IMR-90 (cell line): ENCODE measurements at regions not wholly inside any gene's neighbourhood (a gene's known extent, or its start where the extent isn't known, plus 50 kb on each side); places are given as distances from the start of the nearest gene placed in this dataset.

Experiments
- ATAC-seq: fragments of 200-7000 bp; cut with Tn5 transposase; 2 replicates; pipeline ENCODE4 v1.9.1; 2020; ENCODE audit warnings: low read depth, mild to moderate bottlenecking, moderate library complexity
- BruUV-seq: library from RNA; stranded (reverse); fragments of 400-500 nt; replicated peaks from 2 replicates; lab custom pipeline; 2021; lab: Mats Ljungman, UMichigan
- CTCF ChIA-PET: fragments of 300-600 bp; formaldehyde crosslinking; extraction: SDS; loops from one replicate; lab custom pipeline; 2021; ENCODE audit warnings: antibody characterized with exemption; lab: Yijun Ruan, JAX
- POLR2A ChIA-PET: fragments of 300-600 bp; sonication (Branson Sonifier 250); formaldehyde crosslinking; loops from one replicate; lab custom pipeline; 2022; ENCODE audit warnings: antibody characterized with exemption; ENCODE audit not compliant: unreplicated experiment; lab: Charles Lee
- DNase-seq: peaks from one replicate; pipeline ENCODE4 v3.0.0; 2013
- H2AFZ ChIP-seq: replicated peaks from 2 replicates; pipeline ENCODE3; 2013; ENCODE audit warnings: low read length, mild to moderate bottlenecking; ENCODE audit not compliant: poor library complexity
- H2AK5ac ChIP-seq: 2 replicates; pipeline ENCODE4 v1.6.1; 2013; ENCODE audit warnings: low read depth, low read length, inconsistent platforms
- H2AK9ac ChIP-seq: replicated peaks from 2 replicates; pipeline ENCODE3; 2013; ENCODE audit warnings: mild to moderate bottlenecking, low read depth, low read length, moderate library complexity; ENCODE audit not compliant: poor library complexity
- H2BK120ac ChIP-seq: 2 replicates; pipeline ENCODE4 v1.6.1; 2013; ENCODE audit warnings: low read depth, low read length, inconsistent platforms
- H2BK15ac ChIP-seq: 3 replicates; pipeline ENCODE4 v1.6.1; 2013; ENCODE audit warnings: low read depth, low read length, inconsistent platforms
- H2BK20ac ChIP-seq: 2 replicates; pipeline ENCODE4 v1.6.1; 2013; ENCODE audit warnings: low read depth, mild to moderate bottlenecking, inconsistent platforms, low read length, moderate library complexity
- H2BK5ac ChIP-seq: 2 replicates; pipeline ENCODE4 v1.6.1; 2013; ENCODE audit warnings: mild to moderate bottlenecking, low read depth, low read length, inconsistent platforms; ENCODE audit not compliant: poor library complexity, severe bottlenecking
- H3K14ac ChIP-seq: replicated peaks from 2 replicates; pipeline ENCODE4 v1.6.1; 2013; ENCODE audit warnings: low read depth, low read length, inconsistent platforms
- H3K18ac ChIP-seq: 2 replicates; pipeline ENCODE4 v1.6.1; 2013; ENCODE audit warnings: low read depth, low read length, control low read depth
- H3K23ac ChIP-seq: 2 replicates; pipeline ENCODE4 v1.6.1; 2013; ENCODE audit warnings: low read depth, low read length, inconsistent platforms
- H3K27ac ChIP-seq: 2 replicates; pipeline ENCODE4 v1.5.1; 2013; ENCODE audit warnings: mild to moderate bottlenecking, control low read depth, low read length; ENCODE audit not compliant: insufficient read depth
- H3K27me3 ChIP-seq: 2 replicates; pipeline ENCODE4 v1.6.1; 2013; ENCODE audit warnings: low read length; ENCODE audit not compliant: control insufficient read depth, insufficient read depth
- H3K36me3 ChIP-seq: 2 replicates; pipeline ENCODE4 v1.6.1; 2013; ENCODE audit warnings: low read length, mixed read lengths; ENCODE audit not compliant: control insufficient read depth, insufficient read depth
- H3K4ac ChIP-seq: 2 replicates; pipeline ENCODE4 v1.6.1; 2013; ENCODE audit warnings: low read depth, low read length, inconsistent platforms
- H3K4me1 ChIP-seq: 2 replicates; pipeline ENCODE4 v1.6.1; 2013; ENCODE audit warnings: low read length, mixed read lengths; ENCODE audit not compliant: control insufficient read depth, insufficient read depth
- H3K4me2 ChIP-seq: 2 replicates; pipeline ENCODE4 v1.6.1; 2013; ENCODE audit warnings: low read depth, mild to moderate bottlenecking, control low read depth, low read length, moderate library complexity
- H3K4me3 ChIP-seq: 2 replicates; pipeline ENCODE4 v1.5.1; 2013; ENCODE audit warnings: low read depth, mild to moderate bottlenecking, control low read depth, low read length, moderate library complexity; ENCODE audit not compliant: insufficient read depth
- H3K56ac ChIP-seq: 2 replicates; pipeline ENCODE4 v1.6.1; 2013; ENCODE audit warnings: low read length, inconsistent platforms; ENCODE audit not compliant: insufficient read depth; ENCODE audit errors: extremely low read depth
- H3K79me1 ChIP-seq, 2 experiments: 2 replicates each; pipeline ENCODE4 v1.6.1; 2013; ENCODE audit warnings: low read length in 2 of 2, inconsistent platforms in 1 of 2, low read depth in 1 of 2
- H3K9ac ChIP-seq: 2 replicates; pipeline ENCODE4 v1.6.1; 2013; ENCODE audit warnings: low read depth, low read length, control low read depth
- H3K9me1 ChIP-seq: 2 replicates; pipeline ENCODE4 v1.6.1; 2013; ENCODE audit warnings: low read length, inconsistent platforms; ENCODE audit not compliant: insufficient read depth
- H3K9me3 ChIP-seq: 2 replicates; pipeline ENCODE4 v1.6.1; 2013; ENCODE audit warnings: low read length; ENCODE audit not compliant: control insufficient read depth, insufficient read depth
- H4K20me1 ChIP-seq: 2 replicates; pipeline ENCODE4 v1.6.1; 2013; ENCODE audit warnings: low read length, inconsistent platforms; ENCODE audit not compliant: insufficient read depth
- H4K5ac ChIP-seq: 2 replicates; pipeline ENCODE4 v1.6.1; 2013; ENCODE audit warnings: mild to moderate bottlenecking, low read depth, low read length, control low read depth
- H4K8ac ChIP-seq, 2 experiments: 2 replicates each; pipeline ENCODE4 v1.6.1; 2013; ENCODE audit warnings: low read depth in 2 of 2, low read length in 2 of 2, control low read depth in 1 of 2, inconsistent platforms in 1 of 2
- H4K91ac ChIP-seq: 2 replicates; pipeline ENCODE4 v1.6.1; 2013; ENCODE audit warnings: low read depth, low read length, inconsistent platforms; ENCODE audit not compliant: insufficient read depth
- CEBPB ChIP-seq: IDR thresholded peaks from 2 replicates; pipeline ENCODE4 v1.6.1; 2012; ENCODE audit warnings: low read depth, low read length, improper control_type of control experiment
- SMC3 ChIP-seq: fragments of 150-350 bp; IDR thresholded peaks from 2 replicates; pipeline ENCODE4 v1.6.1; 2016; ENCODE audit warnings: low read depth, mild to moderate bottlenecking, antibody characterized with exemption, low read length, moderate library complexity
- WGBS, 2 experiments: methylation state at CpG; one replicate each; pipeline versions ENCODE4 v1.1.5 to v1.1.7; 2013; ENCODE audit warnings: missing lambda C conversion rate in 2 of 2; ENCODE audit not compliant: insufficient read length in 1 of 2; ENCODE audit errors: extremely low coverage in 2 of 2; 5-methylcytosine and 5-hydroxymethylcytosine counted together
- dilution Hi-C: fragments of 300-500 bp; cut with HindIII; formaldehyde crosslinking; loops from one replicate; pipeline ENCODE4 v1.14.3; 2018; ENCODE audit warnings: low sequenced_read_pairs; ENCODE audit not compliant: unreplicated experiment
- in situ Hi-C: fragments of 300-500 bp; cut with MboI; formaldehyde crosslinking; loops from 3 replicates; pipeline ENCODE4 v1.14.3; 2019; ENCODE audit warnings: low sequenced_read_pairs, inconsistent platforms, mixed read lengths
- intact Hi-C: fragments of 100-400 bp; cut with micrococcal nuclease; formaldehyde crosslinking; loops from 2 replicates; pipeline ENCODE4 v1.10.0; 2022

- ATAC-seq: no peak
- POLR2A ChIA-PET: no interaction called here
- Histone ChIP-seq H2BK15ac (no peak overlapping the region), H3K4ac (no peak overlapping the region), H4K5ac (no peak overlapping the region), H3K23ac (no peak overlapping the region), H3K4me2 (no peak overlapping the region), H4K91ac (no peak overlapping the region), H3K9me3 (no peaks in the 10 kb centered on the region), H3K56ac (no peak overlapping the region), H3K18ac (no peak overlapping the region), H3K4me1 (no peaks in the 10 kb centered on the region), H2AFZ (no peak overlapping the region), H2AK9ac (no peak overlapping the region), H2BK20ac (no peak overlapping the region), H2AK5ac (no peak overlapping the region), H3K27me3 (no peaks in the 10 kb centered on the region), H3K79me1 (no peaks in the 10 kb centered on the region), H3K9ac (no peak overlapping the region), H4K20me1 (no peaks in the 10 kb centered on the region), H2BK120ac (no peak overlapping the region), H2BK5ac (no peak overlapping the region), H3K36me3 (no peaks in the 10 kb centered on the region), H3K27ac (no peak overlapping the region), H3K14ac (no peak overlapping the region), H3K9me1 (no peaks in the 10 kb centered on the region), H4K8ac (no peak overlapping the region), H3K4me3 (no peak overlapping the region)
- no peak for TF ChIP-seq SMC3
- no peak for TF ChIP-seq CEBPB
- BruUV-seq: no TSS peak
- intact Hi-C loops (loop anchor here (10.0 kb wide), 1 partner anchor 981 kb away; no protein-coding TSS in a partner anchor), dilution Hi-C loops (no loop called here), in situ Hi-C loops (no loop called here)
- CTCF ChIA-PET: no interaction called here
- no peak for DNase-seq
- WGBS, 2 experiments: 100% methylated on average over 1 of the region's 5 CpGs; no CpG with 5 or more reads in 1 of the 2 experiments
Observed at GRCh38 chr10:120735315-120735714, 115.8 kb upstream of the WDR11 start.
